Suprapubic skin (tissue), 4 donors: ENCODE measurements at regions not wholly inside any gene's neighbourhood (a gene's known extent, or its start where the extent isn't known, plus 50 kb on each side); places are given as distances from the start of the nearest gene placed in this dataset.

Experiments
- CTCF ChIP-seq, 2 donors: fragments of 200-600 bp in 1 of 2; fragments of 450-650 bp in 1 of 2; sonication (generic) in 1 of 2; IDR thresholded peaks; one replicate each; pipeline ENCODE4 v1.5.1; 2016 to 2019; ENCODE audit warnings: antibody characterized with exemption in 2 of 2, mild to moderate bottlenecking in 1 of 2, moderate library complexity in 1 of 2
- POLR2A ChIP-seq, 2 donors: fragments of 450-650 bp; IDR thresholded peaks; one replicate each; pipeline ENCODE4 v1.6.1; 2017; ENCODE audit warnings: antibody characterized with exemption in 2 of 2, mild to moderate bottlenecking in 2 of 2, moderate library complexity in 2 of 2
- POLR2AphosphoS5 ChIP-seq, 3 donors: sonication (generic); formaldehyde crosslinking; IDR thresholded peaks; one replicate each; pipeline ENCODE4 v1.6.1; 2017; ENCODE audit warnings: antibody characterized with exemption in 3 of 3

DNA sequence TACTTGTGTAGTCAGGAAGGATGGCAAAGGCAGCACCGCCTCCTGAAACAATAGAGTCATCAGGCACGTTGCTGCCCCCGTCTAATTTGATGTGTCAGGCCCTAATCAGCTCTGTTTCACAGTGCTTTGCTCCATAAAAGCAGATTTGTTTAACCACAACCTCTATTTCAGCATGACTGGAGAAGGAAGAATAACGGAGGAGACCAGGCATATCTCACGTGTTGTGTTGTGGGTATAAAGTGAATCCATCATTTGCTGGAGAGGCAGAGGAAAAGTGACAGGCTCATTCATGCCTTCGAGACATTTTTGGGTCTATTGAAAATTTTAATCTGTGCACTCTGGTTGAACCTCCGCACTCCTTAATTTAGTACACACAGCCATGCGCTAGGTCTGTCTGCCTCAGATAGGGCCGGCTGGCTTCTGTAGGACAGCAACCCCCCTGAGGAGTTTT lies 940.4 kb upstream of the SLC10A2 start:
- TF ChIP-seq POLR2A (IDR thresholded peaks at IDR 0.05) (no peak), POLR2AphosphoS5 (IDR thresholded peaks at IDR 0.05) (no peak), CTCF (IDR thresholded peaks at IDR 0.05) (no peak)
